Hepatocyte (in vitro differentiated cells): ENCODE measurements at regions not wholly inside any gene's neighbourhood (a gene's known extent, or its start where the extent isn't known, plus 50 kb on each side); places are given as distances from the start of the nearest gene placed in this dataset.

Source experiments
- DNase-seq: peaks from one replicate; pipeline ENCODE4 v3.0.0-alpha.2; 2016; ENCODE audit warnings: low spot score
- H2AFZ ChIP-seq: fragments of 200-600 bp; sonication (generic); 2 replicates; pipeline ENCODE4 v1.6.0; 2016; ENCODE audit warnings: antibody characterized with exemption, mild to moderate bottlenecking
- H3K27ac ChIP-seq: fragments of 200-600 bp; sonication (generic); 2 replicates; pipeline ENCODE4 v1.5.1; 2016; ENCODE audit warnings: mild to moderate bottlenecking
- H3K27me3 ChIP-seq: fragments of 200-600 bp; sonication (generic); 2 replicates; pipeline ENCODE4 v1.6.1; 2016
- H3K36me3 ChIP-seq: fragments of 200-600 bp; sonication (generic); replicated peaks from 2 replicates; pipeline ENCODE4 v1.5.1; 2016; ENCODE audit warnings: low read depth; ENCODE audit not compliant: insufficient read depth
- H3K4me1 ChIP-seq: fragments of 200-600 bp; sonication (generic); 2 replicates; pipeline ENCODE4 v1.5.1; 2016; ENCODE audit warnings: mild to moderate bottlenecking, moderate library complexity; ENCODE audit not compliant: insufficient read depth
- H3K4me2 ChIP-seq: fragments of 200-600 bp; sonication (generic); 2 replicates; pipeline ENCODE4 v1.6.0; 2016
- H3K4me3 ChIP-seq: fragments of 200-600 bp; sonication (generic); 2 replicates; pipeline ENCODE4 v1.5.1; 2016; ENCODE audit warnings: mild to moderate bottlenecking
- H3K79me2 ChIP-seq: fragments of 200-600 bp; sonication (generic); 2 replicates; pipeline ENCODE4 v1.6.0; 2017; ENCODE audit warnings: mild to moderate bottlenecking
- H3K9me2 ChIP-seq: fragments of 200-600 bp; sonication (generic); replicated peaks from 2 replicates; pipeline ENCODE4 v1.6.0; 2017; ENCODE audit warnings: mild to moderate bottlenecking; ENCODE audit not compliant: insufficient read depth
- H3K9me3 ChIP-seq: fragments of 200-600 bp; sonication (generic); 2 replicates; pipeline ENCODE4 v1.5.1; 2016; ENCODE audit warnings: low read depth, mild to moderate bottlenecking
- H4K20me1 ChIP-seq: fragments of 200-600 bp; sonication (generic); 2 replicates; pipeline ENCODE4 v1.6.0; 2016; ENCODE audit warnings: mild to moderate bottlenecking; ENCODE audit not compliant: insufficient read depth, poor library complexity, severe bottlenecking
- EZH2 ChIP-seq: fragments of 200-600 bp; sonication (generic); IDR thresholded peaks from 2 replicates; pipeline ENCODE4 v1.6.1; 2016; ENCODE audit warnings: antibody characterized with exemption, mild to moderate bottlenecking, borderline replicate concordance
- EZH2phosphoT487 ChIP-seq: fragments of 200-600 bp; sonication (generic); IDR thresholded peaks from one replicate; pipeline ENCODE4 v1.6.1; 2018; ENCODE audit warnings: antibody characterized with exemption, mild to moderate bottlenecking, low read depth, moderate library complexity; ENCODE audit not compliant: unreplicated experiment, severe bottlenecking
- WGBS: methylation state at CpG from one replicate; pipeline ENCODE4 v1.1.6; 2016; ENCODE audit warnings: low lambda C conversion rate; ENCODE audit errors: missing lambda C conversion rate; 5-methylcytosine and 5-hydroxymethylcytosine counted together
- TF ChIP-seq, protein P1 (sequence below): fragments of 200-600 bp; sonication (generic); IDR thresholded peaks from 2 replicates; pipeline ENCODE4 v1.5.1; 2016; ENCODE audit warnings: antibody characterized with exemption, mild to moderate bottlenecking; ENCODE audit not compliant: poor library complexity

- H3K9me3 ChIP-seq = no peaks in the 10 kb centered on the region
- H3K4me2 ChIP-seq = no peak overlapping the region
- no peaks in the 10 kb centered on the region for H3K79me2 ChIP-seq
- WGBS = 87% methylated on average over 4 of the region's 7 CpGs
- H3K4me1 ChIP-seq = no peaks in the 10 kb centered on the region
- no peak for DNase-seq
- no peak overlapping the region for H3K27ac ChIP-seq
- no peaks in the 10 kb centered on the region for H3K36me3 ChIP-seq
- no peak overlapping the region for H2AFZ ChIP-seq
- no peaks in the 10 kb centered on the region for H4K20me1 ChIP-seq
- no peaks in the 10 kb centered on the region for H3K9me2 ChIP-seq
- TF ChIP-seq EZH2phosphoT487 (no peak), EZH2 (no peak)
- TF ChIP-seq, protein P1, sequence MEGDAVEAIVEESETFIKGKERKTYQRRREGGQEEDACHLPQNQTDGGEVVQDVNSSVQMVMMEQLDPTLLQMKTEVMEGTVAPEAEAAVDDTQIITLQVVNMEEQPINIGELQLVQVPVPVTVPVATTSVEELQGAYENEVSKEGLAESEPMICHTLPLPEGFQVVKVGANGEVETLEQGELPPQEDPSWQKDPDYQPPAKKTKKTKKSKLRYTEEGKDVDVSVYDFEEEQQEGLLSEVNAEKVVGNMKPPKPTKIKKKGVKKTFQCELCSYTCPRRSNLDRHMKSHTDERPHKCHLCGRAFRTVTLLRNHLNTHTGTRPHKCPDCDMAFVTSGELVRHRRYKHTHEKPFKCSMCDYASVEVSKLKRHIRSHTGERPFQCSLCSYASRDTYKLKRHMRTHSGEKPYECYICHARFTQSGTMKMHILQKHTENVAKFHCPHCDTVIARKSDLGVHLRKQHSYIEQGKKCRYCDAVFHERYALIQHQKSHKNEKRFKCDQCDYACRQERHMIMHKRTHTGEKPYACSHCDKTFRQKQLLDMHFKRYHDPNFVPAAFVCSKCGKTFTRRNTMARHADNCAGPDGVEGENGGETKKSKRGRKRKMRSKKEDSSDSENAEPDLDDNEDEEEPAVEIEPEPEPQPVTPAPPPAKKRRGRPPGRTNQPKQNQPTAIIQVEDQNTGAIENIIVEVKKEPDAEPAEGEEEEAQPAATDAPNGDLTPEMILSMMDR = no peak
- no peak overlapping the region for H3K4me3 ChIP-seq
- no peaks in the 10 kb centered on the region for H3K27me3 ChIP-seq
Measured at GRCh38 chr10:131020775-131021174, 290.7 kb downstream of the TCERG1L start.

DNA sequence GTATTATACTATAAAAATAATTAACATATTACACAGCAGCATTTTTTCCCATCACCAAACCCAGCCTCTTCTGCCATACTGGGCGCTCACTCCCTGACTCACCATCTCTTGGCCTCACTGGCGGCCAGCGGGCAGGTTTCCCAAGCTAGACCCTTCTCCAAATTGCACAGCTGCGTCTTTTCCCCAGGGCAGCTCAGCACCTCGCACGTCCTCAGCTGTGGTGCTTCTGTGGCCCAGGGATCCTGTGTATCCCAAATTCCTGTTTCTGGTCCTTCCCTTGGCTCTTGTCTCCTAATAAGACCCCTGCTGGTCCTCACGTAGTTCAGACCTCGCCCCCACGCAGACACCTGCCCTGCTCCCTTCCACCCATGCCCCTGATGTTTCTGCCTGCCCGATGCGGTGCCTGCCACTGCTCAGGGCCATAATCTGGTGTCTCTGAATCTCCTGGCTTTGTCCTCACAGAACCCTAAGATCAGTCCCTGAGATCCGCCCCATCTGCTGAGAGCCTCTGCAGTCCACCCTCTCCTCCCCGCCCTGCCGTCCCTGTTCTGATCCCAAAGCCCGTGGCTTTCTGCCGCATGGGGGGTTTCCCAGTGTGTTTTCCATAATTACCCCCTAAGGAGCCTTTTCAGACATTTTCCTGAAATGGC, 290.1 kb downstream of the TCERG1L start:
- no peak overlapping the region for H2AFZ ChIP-seq
- H3K9me3 ChIP-seq = no peaks in the 10 kb centered on the region
- no peaks in the 10 kb centered on the region for H3K36me3 ChIP-seq
- H3K27ac ChIP-seq = no peak overlapping the region
- TF ChIP-seq EZH2 = no peak
- TF ChIP-seq EZH2phosphoT487 = no peak
- TF ChIP-seq, protein P1 = no peak
- H4K20me1 ChIP-seq = no peaks in the 10 kb centered on the region
- no peak for DNase-seq
- H3K4me2 ChIP-seq = no peak overlapping the region
- no peaks in the 10 kb centered on the region for H3K4me1 ChIP-seq
- no peak overlapping the region for H3K4me3 ChIP-seq
- no peaks in the 10 kb centered on the region for H3K9me2 ChIP-seq
- WGBS = 87% methylated on average over 16 of the region's 16 CpGs
- H3K79me2 ChIP-seq = no peaks in the 10 kb centered on the region
- no peaks in the 10 kb centered on the region for H3K27me3 ChIP-seq

DNA sequence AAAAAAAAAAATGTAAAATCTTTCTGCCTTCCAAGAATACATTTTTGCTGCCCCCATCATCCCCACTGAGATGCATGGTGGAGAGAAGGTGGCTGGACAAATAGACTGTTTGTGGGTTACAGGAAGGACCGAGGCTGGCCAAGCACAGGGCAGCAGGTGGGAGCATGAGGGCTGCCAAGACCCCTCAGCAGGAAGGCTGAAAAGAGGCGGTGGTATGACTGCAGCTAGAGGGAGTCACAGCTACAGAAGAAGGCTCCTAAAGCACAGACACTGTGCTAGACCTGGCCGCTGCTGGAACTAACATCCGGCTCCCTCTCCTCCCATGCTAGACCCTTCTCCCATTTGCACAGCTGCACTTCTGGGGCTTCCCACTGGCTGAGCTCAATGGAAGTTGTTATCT, 289.6 kb downstream of the TCERG1L start:
- DNase-seq = no peak
- Histone ChIP-seq H3K4me3 (no peak overlapping the region), H3K4me1 (no peaks in the 10 kb centered on the region), H2AFZ (no peak overlapping the region), H3K27ac (no peak overlapping the region), H3K36me3 (no peaks in the 10 kb centered on the region), H3K79me2 (no peaks in the 10 kb centered on the region), H3K27me3 (no peaks in the 10 kb centered on the region), H3K9me2 (no peaks in the 10 kb centered on the region), H3K4me2 (no peak overlapping the region), H3K9me3 (no peaks in the 10 kb centered on the region), H4K20me1 (no peaks in the 10 kb centered on the region)
- WGBS = 75% methylated on average over 4 of the region's 4 CpGs
- TF ChIP-seq, protein P1 = no peak
- no peak for TF ChIP-seq EZH2
- TF ChIP-seq EZH2phosphoT487 = no peak
